Stimulated activated CD4-positive, alpha-beta T cell treated with anti-CD3 and anti-CD28 coated beads, Interleukin-15, amount 100 ng/mL, for 48 hours (primary cell): ENCODE measurements at regions not wholly inside any gene's neighbourhood (a gene's known extent, or its start where the extent isn't known, plus 50 kb on each side); places are given as distances from the start of the nearest gene placed in this dataset.
"Not testable (repeated sequence)": the region's sequence is repeated elsewhere in the genome, so short reads cannot be mapped to it uniquely, and the experiment has no call there.

ENCODE experiments used
- DNase-seq, 2 donors: peaks; one replicate each; pipeline ENCODE4 v3.0.0-alpha.2; 2020; ENCODE audit warnings: low read depth in 2 of 2

DNA sequence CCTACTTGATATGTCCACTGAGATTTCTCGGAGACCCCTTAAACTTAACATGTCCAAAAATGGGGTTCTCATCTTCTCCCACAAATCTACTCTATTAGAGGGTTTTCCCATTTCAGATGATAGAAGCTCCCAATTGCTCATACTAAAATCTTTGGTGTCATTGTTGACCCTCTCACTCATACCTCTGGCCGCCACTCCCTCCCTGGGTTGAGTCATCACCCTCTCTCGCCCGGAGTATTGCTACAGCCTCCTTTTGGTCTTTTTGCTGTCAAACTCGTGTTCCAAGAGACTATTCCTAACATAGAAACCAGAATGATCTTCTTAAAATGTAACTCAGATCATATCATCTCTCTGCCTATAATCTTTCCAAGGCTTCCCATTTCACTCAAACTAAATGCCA lies 91.0 kb upstream of the GNAQ start:
- no peak for DNase-seq

DNA sequence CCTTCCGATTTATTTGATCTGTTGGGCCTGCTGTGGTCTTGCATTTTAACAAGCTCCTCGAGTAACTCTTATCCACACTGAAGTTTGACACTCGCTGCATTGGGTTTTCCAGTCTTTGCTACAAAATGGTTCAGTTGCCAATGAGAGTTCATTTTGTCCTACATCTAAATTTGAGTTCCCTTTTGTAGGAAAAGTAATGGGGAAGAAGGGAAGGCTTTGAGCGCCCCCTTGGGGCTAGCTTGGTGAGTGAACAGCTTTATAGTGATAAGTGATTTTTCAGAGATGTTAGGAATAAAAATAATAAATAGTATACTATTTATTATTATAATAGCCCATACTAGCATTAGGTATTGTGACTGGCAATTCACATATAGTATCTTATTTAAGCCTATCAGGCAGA lies 89.9 kb upstream of the GNAQ start:
- DNase-seq, result peak in 1 of 2 donors; percentile 42

DNA sequence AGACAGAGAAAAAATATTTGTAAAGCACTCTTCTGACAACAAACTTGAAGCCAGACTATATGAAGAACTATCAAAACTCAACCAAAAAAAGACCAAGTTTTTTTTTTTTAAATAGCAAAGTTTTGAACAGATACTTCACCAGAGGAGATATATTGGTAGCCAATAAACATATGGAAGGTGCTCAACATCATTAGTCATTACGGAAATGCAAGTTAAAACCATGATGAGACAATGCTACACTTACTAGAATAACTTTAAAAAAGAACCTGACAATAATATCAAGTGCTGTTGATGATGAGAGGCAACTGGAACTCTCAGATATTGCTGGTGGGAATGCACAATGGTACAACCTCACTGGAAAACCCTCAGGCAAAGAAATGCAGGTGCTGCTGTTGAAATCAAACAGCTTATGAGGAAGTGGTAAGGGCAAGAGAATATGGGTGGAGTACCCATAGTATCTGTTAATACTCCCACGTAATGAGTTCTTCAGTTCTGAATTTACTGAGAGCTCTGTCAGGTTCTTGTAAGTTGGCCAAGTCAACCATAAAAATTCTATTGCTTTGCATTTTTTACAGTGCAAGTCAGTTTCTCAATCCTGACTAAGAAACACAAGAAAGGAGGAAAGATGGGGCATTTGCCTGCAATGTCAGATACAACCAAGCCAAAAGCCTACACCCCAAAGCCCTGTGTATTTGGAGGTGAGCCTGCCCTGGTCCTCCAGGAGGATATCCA lies 87.3 kb upstream of the GNAQ start:
- no peak for DNase-seq

DNA sequence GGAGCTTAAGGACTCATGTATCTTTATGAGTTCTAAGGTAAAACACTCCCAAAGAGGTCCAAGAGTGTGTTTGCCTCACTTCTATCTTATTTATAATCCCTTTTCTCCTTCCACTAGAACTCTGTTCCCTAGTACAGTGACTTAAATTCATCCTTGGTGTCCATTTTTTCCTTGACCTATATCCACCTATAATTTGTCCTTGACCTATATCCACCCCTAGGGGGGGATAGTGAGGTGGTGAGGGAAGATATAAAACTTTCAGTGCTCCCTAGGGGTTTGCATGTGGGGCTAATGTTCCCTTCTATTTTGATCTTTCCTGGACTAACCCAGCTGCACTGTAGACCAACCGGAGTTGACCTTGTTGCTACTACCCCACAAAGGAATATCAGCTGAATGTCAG lies 83.5 kb upstream of the GNAQ start:
- DNase-seq, result no peak

DNA sequence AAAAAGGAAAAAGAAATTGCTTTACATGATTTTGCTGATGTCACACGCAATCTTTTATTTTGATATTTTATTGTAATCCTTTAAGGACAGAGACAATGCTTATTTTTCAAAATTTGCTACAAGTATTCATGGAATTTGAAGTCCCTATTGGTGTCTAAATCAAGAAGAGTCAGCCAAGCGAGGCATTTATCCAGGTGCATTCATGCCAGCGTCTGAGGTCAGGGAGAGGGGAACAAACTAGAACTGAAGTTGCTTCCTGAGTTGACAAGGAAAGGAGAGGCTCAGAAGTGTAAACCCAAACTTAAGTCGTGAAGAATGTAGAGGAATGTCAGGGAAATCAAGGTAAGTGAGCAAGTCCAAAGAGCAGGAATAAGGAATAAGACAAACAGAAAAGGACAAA lies 83.0 kb upstream of the GNAQ start:
- DNase-seq, result no peak

DNA sequence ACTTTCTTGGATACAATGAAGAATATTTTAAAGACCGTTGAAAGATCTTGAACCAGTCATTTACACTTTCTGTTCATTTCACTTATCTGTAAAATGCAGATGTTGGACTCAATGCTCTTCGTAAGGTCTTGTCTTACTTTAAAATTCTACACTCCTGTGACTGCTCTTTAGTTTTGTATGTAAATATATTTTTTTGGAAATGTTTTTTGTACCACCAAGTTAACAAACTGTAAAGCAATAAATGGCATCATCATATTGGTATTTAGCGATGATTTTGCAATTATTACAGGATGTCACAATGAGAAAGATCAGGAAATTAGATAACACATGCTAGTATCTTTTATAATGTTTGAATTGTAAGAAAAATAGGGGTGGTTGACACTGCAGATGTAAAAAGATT lies 80.8 kb upstream of the GNAQ start:
- no peak for DNase-seq

DNA sequence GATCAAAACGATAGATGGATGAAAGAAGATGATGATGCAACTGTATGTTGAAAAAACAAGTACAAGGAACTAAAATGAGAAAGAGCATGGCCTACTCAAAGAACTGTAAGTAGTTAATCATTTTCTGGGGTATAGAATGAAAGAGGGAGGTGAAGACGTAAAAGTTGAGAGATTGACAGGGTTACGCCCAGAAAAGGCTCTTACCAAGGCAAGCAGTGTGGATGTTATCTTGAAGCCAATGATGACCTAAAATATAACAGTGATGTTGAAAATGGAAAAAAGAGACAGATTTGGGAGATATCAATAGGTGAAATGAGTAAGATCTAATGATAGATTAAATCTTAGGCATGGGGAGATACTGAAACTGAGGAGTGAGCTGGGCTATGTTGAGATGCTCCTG lies 80.4 kb upstream of the GNAQ start:
- no peak for DNase-seq

DNA sequence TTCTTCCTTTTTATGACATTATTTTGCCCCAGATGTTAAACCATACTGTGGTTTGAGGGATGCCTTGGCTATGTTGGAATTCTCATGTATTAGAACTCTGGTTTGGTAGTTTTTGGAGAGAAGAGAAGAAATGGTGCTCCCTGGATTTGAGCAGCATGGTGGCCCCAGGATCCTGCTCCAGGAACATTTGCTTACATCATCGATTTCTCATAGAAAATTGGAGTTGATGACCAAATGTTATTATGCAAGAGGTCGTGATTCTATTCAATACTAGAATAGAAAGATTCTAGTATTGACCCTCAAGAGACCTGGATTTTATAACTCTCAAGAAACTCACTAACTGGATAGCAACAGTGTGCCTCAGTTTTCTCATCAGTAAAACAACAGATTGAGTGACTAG lies 77.5 kb upstream of the GNAQ start:
- no peak for DNase-seq

DNA sequence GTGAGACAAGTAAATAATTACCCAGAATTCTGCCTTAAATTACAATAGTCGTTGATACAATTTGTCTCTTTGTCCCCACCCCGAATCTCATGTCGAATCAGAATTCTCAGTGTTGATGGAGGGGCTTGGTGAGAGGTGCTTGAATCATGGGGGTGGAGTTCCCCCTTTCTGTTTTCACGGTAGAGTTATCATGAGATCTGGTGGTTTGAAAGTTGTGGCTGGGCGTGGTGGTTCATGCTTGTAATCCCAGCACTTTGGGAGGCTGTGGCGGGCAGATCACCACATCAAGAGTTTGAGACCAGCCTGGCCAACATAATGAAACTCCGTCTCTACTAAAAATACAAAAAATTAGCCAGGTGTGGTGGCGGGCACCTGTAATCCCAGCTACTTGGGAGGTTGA lies 75.0 kb upstream of the GNAQ start:
- DNase-seq, result peak in 1 of 2 donors; percentile 12

DNA sequence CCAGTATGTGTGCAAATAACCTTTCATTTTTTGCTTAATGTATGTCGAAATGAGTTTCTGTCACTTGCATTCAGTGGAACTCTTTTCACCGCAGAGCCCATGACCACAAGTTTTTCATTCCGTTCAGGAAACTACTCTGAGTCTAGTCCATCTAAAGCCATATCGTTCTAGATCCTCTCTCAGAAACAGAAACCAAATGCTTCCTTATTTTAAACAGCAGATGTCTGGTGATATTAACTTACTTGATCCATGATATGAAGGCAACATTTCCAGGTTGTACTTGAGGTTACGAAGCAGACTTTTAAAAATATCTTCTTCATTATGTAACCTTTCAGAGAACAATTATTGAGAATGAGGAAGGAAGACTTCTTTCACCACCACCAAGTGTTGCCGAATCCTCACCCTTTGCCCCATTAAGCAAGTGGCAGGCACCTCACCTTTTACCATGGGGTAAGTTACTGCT lies 72.4 kb upstream of the GNAQ start:
- DNase-seq, result no peak

DNA sequence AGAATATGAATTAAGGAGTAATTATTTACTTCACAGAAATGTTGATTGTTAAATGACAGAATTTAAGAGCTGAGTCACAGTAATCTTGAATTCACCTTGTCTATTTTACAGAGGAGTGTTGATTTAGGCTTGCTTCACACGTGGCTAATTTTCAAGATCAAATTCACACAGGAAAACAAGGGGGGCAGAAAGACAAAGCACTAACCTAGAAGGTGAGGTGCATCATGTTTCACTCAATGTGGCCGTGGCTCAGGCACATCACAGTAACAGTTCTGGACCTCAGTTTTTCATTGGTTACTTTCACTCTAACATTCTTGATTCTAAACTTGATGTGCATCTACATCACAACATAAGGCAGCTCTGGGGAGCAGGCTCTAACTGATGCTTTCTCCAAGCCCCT lies 69.6 kb upstream of the GNAQ start:
- DNase-seq, result no peak

DNA sequence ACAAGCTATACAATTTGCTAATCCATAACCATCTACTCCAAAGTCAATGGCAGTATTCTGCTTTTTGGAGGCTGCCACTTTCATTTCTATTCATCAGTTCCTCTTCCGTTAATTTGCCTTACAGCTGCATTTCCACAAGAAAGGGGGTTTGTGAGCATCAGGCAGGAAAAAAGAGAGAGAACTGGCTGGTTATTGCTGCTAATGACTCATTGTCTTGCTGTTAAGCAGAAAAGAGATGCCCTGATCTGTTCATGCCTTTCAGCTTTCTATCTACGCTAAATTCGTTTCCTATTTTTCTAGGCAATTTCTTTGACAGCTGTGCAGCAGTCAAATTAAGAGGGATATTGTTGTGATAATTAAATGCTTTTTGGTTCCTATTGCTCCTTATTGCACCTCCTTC lies 65.9 kb upstream of the GNAQ start:
- DNase-seq, result no peak

DNA sequence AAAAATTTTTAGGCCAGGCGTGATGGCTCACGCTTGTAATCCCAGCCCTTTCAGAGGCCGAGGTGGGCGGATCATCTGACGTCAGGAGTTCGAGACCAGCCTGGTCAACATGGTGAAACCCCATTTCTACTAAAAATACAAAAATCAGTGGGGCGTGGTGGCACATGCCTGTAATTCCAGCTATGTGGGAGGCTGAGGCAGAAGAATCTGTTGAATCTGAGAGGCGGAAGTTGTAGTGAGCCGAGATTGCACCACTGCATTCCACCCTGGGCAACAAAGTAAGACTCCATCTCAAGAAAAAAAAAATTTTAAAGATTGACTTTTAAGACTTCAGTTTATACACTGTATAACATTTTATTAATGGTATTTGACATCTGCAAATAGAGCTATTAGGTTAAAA lies 60.1 kb upstream of the GNAQ start:
- no peak for DNase-seq

DNA sequence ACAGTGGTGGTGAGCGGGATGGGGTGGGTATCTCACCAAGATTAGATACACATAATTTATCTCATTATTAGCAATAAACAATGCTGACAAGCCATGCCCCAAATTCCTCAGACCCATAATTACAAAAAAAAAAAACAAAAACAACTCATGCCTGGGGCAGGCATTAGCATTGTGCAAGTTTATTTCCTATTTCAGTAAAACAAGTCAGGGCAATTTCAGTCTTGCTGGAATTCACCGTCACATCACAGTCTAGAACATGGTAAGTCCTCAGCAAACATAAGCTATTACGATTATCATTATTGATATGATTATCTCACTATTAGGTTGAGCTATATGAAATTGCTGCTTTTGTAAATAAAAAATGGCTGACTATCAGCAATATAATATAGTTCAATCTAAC lies 57.5 kb upstream of the GNAQ start:
- no peak for DNase-seq

DNA sequence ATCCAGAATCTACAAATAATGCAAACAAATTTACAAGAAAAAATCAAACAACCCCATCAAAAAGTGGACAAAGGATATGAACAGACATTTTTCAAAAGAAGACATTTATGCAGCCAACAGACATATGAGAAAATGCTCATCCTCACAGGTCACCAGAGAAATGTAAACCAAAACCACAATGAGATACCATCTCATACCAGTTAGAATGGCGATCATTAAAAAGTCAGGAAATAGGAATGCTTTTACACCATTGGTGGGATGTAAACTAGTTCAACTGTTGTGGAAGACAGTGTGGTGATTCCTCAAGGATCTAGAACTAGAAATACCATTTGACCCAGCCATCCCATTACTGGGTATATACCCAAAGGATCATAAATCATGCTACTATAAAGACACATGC lies 56.6 kb upstream of the GNAQ start:
- DNase-seq, result not testable (repeated sequence)
